ENCODE measurements at regions not wholly inside any gene's neighbourhood (a gene's known extent, or its start where the extent isn't known, plus 50 kb on each side); places are given as distances from the start of the nearest gene placed in this dataset.

- Histone ChIP-seq H3K4me1 (ENCODE audit: control insufficient read depth, extremely low read depth, insufficient read depth, low read length) (no peaks in the 10 kb centered on the region), H3K9ac (replicated peaks; ENCODE audit: extremely low read depth, insufficient read depth, low read length) (no peak overlapping the region), H3K27me3 (ENCODE audit: control insufficient read depth in 2 of 2, insufficient read depth in 2 of 2, low read length in 2 of 2) (no peaks in the 10 kb centered on the region), H3K27ac (ENCODE audit: insufficient read depth, low read depth, low read length) (no peak overlapping the region), H3K9me1 (replicated peaks; ENCODE audit: control insufficient read depth, extremely low read depth, insufficient read depth, low read length) (no peaks in the 10 kb centered on the region), H3K9me3 (replicated peaks; ENCODE audit: control insufficient read depth, insufficient read depth, low read length) (no peaks in the 10 kb centered on the region), H3K4me2 (ENCODE audit: insufficient read depth, low read length) (no peak overlapping the region), H3K4me3 (replicated peaks in 1 of 3; ENCODE audit: insufficient read depth in 1 of 3, low read depth in 1 of 3, low read length in 3 of 3) (no peak overlapping the region), H3K79me2 (ENCODE audit: control insufficient read depth, insufficient read depth, low read length) (no peaks in the 10 kb centered on the region), H4K20me1 (replicated peaks; ENCODE audit: control insufficient read depth, extremely low read depth, insufficient read depth, low read length) (no peaks in the 10 kb centered on the region), H3K36me3 (ENCODE audit: control insufficient read depth in 2 of 2, extremely low read depth in 1 of 2, insufficient read depth in 2 of 2, low read length in 2 of 2) (no peaks in the 10 kb centered on the region), H2AFZ (ENCODE audit: low read depth, low read length) (no peak overlapping the region)
- dilution Hi-C loops (cut with MboI; ENCODE audit: extremely low pct_ligation_motif_present, low sequenced_read_pairs) (no loop called here), intact Hi-C loops (cut with micrococcal nuclease) (no loop called here)
- no peak for DNase-seq (ENCODE audit: low read depth, low spot score)
- POLR2A ChIA-PET, result no interaction called here
- CTCF ChIA-PET, result no interaction called here
- BruUV-seq (replicated peaks), result no TSS peak
- FAIRE-seq, result no peak
- TF ChIP-seq JUN (IDR thresholded peaks at IDR 0.05; ENCODE audit: borderline replicate concordance, insufficient read depth, insufficient read length, low read depth) (no peak), POLR2A (IDR thresholded peaks at IDR 0.05; ENCODE audit: low read depth, low read length) (no peak), FOS (IDR thresholded peaks at IDR 0.05; ENCODE audit: borderline replicate concordance, insufficient read depth, low read length) (no peak), POLR2AphosphoS5 (IDR thresholded peaks at IDR 0.05; ENCODE audit: insufficient read depth, low read depth, low read length) (no peak), MYC (IDR thresholded peaks at IDR 0.05; ENCODE audit: low read depth, low read length) (no peak), MAX (IDR thresholded peaks at IDR 0.05; ENCODE audit: insufficient read depth, insufficient read length) (no peak), CTCF (IDR thresholded peaks at IDR 0.05; ENCODE audit: extremely low read depth in 1 of 2, insufficient read depth in 1 of 2, low read depth in 1 of 2, low read length in 2 of 2) (no peak)
Observed at GRCh38 chr1:192418552-192419285, 101.9 kb downstream of the RGS21 start.

All from endothelial cell of umbilical vein (primary cell).